GM21360 (cell line): ENCODE measurements at regions not wholly inside any gene's neighbourhood (a gene's known extent, or its start where the extent isn't known, plus 50 kb on each side); places are given as distances from the start of the nearest gene placed in this dataset.
"Not testable (repeated sequence)": the region's sequence is repeated elsewhere in the genome, so short reads cannot be mapped to it uniquely, and the experiment has no call there.

Experiments
- ATAC-seq: cut with Tn5 transposase; IDR thresholded peaks from one replicate; pipeline ENCODE4 v1.9.1; 2021; ENCODE audit warnings: mild to moderate bottlenecking, moderate library complexity; ENCODE audit not compliant: unreplicated experiment

GRCh38 chr6:16041327-16041726 is 87.6 kb upstream of the MYLIP start:
- ATAC-seq, result no peak

GRCh38 chr6:16040628-16040974 is 88.3 kb upstream of the MYLIP start:
- ATAC-seq, result no peak

- ATAC-seq, result not testable (repeated sequence)
These were observed 88.8 kb upstream of the MYLIP start for GRCh38 chr6:16039892-16040627.

GRCh38 chr6:16038938-16039337 is 89.9 kb upstream of the MYLIP start:
- no peak for ATAC-seq

- no peak for ATAC-seq
These were observed 93.3 kb upstream of the MYLIP start for GRCh38 chr6:16035488-16036080.

GRCh38 chr6:16033214-16033613 is 95.7 kb upstream of the MYLIP start:
- no peak for ATAC-seq

GRCh38 chr6:16031278-16031981 is 97.5 kb upstream of the MYLIP start:
- no peak for ATAC-seq

GRCh38 chr6:16028966-16029365 is 99.9 kb upstream of the MYLIP start:
- no peak for ATAC-seq

- ATAC-seq, result no peak
These were observed 108.6 kb upstream of the MYLIP start for GRCh38 chr6:16020259-16020658.

GRCh38 chr6:16019462-16019861 is 109.4 kb upstream of the MYLIP start:
- ATAC-seq, result no peak

GRCh38 chr6:16018626-16019025 is 110.3 kb upstream of the MYLIP start:
- ATAC-seq, result no peak

- not testable (repeated sequence) for ATAC-seq
These were observed 114.6 kb upstream of the MYLIP start for GRCh38 chr6:16014325-16014724.

- ATAC-seq, result no peak
These were observed 121.7 kb upstream of the MYLIP start for GRCh38 chr6:16007146-16007545.

- no peak for ATAC-seq
These were observed 122.2 kb upstream of the MYLIP start for GRCh38 chr6:16006681-16007080.

- no peak for ATAC-seq
These were observed 123.8 kb upstream of the MYLIP start for GRCh38 chr6:16004934-16005679.

- ATAC-seq, result no peak
These were observed 125.7 kb upstream of the MYLIP start for GRCh38 chr6:16003197-16003491.

- no peak for ATAC-seq
These were observed 126.3 kb upstream of the MYLIP start for GRCh38 chr6:16002332-16003196.

GRCh38 chr6:16001158-16001557 is 127.7 kb upstream of the MYLIP start:
- no peak for ATAC-seq

GRCh38 chr6:15999201-15999600 is 129.7 kb upstream of the MYLIP start:
- ATAC-seq, result no peak

GRCh38 chr6:15997586-15998388 is 131.1 kb upstream of the MYLIP start:
- no peak for ATAC-seq
